ENCODE measurements at regions not wholly inside any gene's neighbourhood (a gene's known extent, or its start where the extent isn't known, plus 50 kb on each side); places are given as distances from the start of the nearest gene placed in this dataset.

DNA sequence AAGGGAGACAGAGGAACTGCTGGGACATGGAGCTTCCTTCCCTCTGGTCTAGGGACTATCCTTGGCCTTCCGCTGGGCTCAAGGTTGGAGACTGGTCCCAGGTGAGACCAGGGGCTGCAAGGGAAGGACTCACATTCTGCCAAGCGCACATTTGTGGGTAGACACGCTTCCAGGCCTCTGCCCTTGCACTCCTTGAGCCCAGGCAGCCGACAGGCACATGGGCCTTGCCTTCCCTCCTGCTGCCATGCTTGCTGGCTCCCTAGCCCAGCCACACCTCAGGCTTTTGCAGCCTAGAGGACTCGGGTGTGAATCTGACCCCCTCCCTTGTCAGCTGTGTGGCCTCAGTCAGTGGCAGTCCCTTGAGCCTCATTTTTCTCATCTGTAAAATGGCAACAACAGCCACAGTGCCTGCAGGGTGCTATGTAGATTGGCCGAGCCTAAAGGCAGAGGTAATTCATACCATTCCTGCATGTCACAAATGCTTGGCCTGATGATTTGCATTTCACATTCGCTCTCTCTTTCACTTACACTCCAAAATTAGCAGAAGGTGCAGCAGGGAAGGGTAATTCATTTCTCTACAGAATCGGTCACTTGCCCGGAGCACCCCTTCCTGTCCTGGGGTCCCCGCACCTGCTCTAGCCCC is 57.6 kb upstream of the NECTIN1 start:
- TF ChIP-seq, protein P1, sequence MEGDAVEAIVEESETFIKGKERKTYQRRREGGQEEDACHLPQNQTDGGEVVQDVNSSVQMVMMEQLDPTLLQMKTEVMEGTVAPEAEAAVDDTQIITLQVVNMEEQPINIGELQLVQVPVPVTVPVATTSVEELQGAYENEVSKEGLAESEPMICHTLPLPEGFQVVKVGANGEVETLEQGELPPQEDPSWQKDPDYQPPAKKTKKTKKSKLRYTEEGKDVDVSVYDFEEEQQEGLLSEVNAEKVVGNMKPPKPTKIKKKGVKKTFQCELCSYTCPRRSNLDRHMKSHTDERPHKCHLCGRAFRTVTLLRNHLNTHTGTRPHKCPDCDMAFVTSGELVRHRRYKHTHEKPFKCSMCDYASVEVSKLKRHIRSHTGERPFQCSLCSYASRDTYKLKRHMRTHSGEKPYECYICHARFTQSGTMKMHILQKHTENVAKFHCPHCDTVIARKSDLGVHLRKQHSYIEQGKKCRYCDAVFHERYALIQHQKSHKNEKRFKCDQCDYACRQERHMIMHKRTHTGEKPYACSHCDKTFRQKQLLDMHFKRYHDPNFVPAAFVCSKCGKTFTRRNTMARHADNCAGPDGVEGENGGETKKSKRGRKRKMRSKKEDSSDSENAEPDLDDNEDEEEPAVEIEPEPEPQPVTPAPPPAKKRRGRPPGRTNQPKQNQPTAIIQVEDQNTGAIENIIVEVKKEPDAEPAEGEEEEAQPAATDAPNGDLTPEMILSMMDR (IDR thresholded peaks at IDR 0.05): no peak
- no peak for TF ChIP-seq POLR2A (IDR thresholded peaks at IDR 0.05)

All from Peyer's patch (tissue), 4 donors.